OCI-LY3 (cell line): ENCODE measurements at regions not wholly inside any gene's neighbourhood (a gene's known extent, or its start where the extent isn't known, plus 50 kb on each side); places are given as distances from the start of the nearest gene placed in this dataset.

Experiments used
- H2AFZ ChIP-seq: fragments of 200-600, 300-600 bp; shearing (Covaris generic); 2 replicates; pipeline ENCODE4 v1.6.0; 2014; ENCODE audit warnings: antibody characterized with exemption, low read depth, low read length
- H3K27ac ChIP-seq: fragments of 200-600, 300-600 bp; sonication (generic); 2 replicates; pipeline ENCODE4 v1.5.1; 2014; ENCODE audit warnings: mild to moderate bottlenecking, low read length, moderate library complexity, mixed read lengths
- H3K27me3 ChIP-seq: fragments of 200-600, 300-600 bp; sonication (generic); 2 replicates; pipeline ENCODE4 v1.6.1; 2014; ENCODE audit warnings: low read depth, low read length, mixed read lengths
- H3K36me3 ChIP-seq: fragments of 200-600, 300-600 bp; sonication (generic); replicated peaks from 2 replicates; pipeline ENCODE3; 2014; ENCODE audit warnings: low read depth, low read length, mixed read lengths
- H3K4me1 ChIP-seq: fragments of 300-600, 200-600 bp; sonication (generic); 2 replicates; pipeline ENCODE4 v1.6.1; 2014; ENCODE audit warnings: low read length, mixed read lengths
- H3K4me2 ChIP-seq: fragments of 200-600, 300-600 bp; sonication (generic); 2 replicates; pipeline ENCODE4 v1.6.1; 2014; ENCODE audit warnings: low read length, mixed read lengths
- H3K4me3 ChIP-seq: fragments of 300-600, 200-600 bp; sonication (generic); 2 replicates; pipeline ENCODE4 v1.5.1; 2014; ENCODE audit warnings: antibody characterized with exemption, mild to moderate bottlenecking, low read length, moderate library complexity
- H3K79me2 ChIP-seq: fragments of 300-600, 200-600 bp; shearing (Covaris generic); 2 replicates; pipeline ENCODE4 v1.6.1; 2014; ENCODE audit warnings: mild to moderate bottlenecking, low read length, mixed read lengths
- H3K9ac ChIP-seq: fragments of 300-600, 200-600 bp; shearing (Covaris generic); 2 replicates; pipeline ENCODE4 v1.6.0; 2014; ENCODE audit warnings: mild to moderate bottlenecking, low read length, moderate library complexity
- H3K9me3 ChIP-seq: fragments of 200-600, 300-600 bp; shearing (Covaris generic); 2 replicates; pipeline ENCODE4 v1.6.1; 2014; ENCODE audit warnings: low read length, mixed read lengths; ENCODE audit not compliant: insufficient read depth
- H4K20me1 ChIP-seq: fragments of 200-600, 300-600 bp; sonication (generic); 2 replicates; pipeline ENCODE4 v1.6.1; 2016; ENCODE audit warnings: low read length, mixed read lengths; ENCODE audit not compliant: insufficient read depth
- CTCF ChIP-seq: fragments of 200-600, 300-600 bp; sonication (generic); IDR thresholded peaks from 2 replicates; pipeline ENCODE4 v1.5.1; 2014; ENCODE audit warnings: antibody characterized with exemption, low read length, low read depth
- EZH2phosphoT487 ChIP-seq: fragments of 200-600 bp; shearing (Covaris generic); IDR thresholded peaks from 2 replicates; pipeline ENCODE4 v1.6.1; 2018; ENCODE audit warnings: antibody characterized with exemption, mixed run types, low read depth

DNA sequence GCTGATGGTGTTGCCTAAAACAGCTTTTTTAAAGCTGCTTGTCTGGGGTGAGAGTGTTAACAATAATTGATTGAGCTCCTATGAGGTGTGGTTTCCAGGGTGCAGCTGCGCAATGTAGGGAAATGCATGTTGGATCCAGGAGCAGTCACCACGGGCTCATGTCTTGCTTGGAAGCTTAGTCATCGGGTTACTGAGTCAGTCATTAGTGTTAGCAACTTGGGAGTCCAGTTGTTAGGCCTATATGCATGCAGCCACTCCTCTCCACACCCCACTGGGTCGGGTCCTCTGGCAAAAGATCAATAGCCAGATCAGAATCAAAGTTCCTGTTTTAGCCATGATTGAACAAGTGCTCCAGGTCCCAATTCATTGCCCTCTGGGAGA is 271.7 kb upstream of the CHD6 start:
- Histone ChIP-seq H3K4me2 (no peak overlapping the region), H3K4me1 (no peaks in the 10 kb centered on the region), H3K27me3 (peaks cover 56% of the 10 kb centered on the region), H3K9me3 (no peaks in the 10 kb centered on the region), H3K27ac (no peak overlapping the region), H3K36me3 (no peaks in the 10 kb centered on the region), H4K20me1 (no peaks in the 10 kb centered on the region), H2AFZ (no peak overlapping the region), H3K9ac (no peak overlapping the region), H3K79me2 (no peaks in the 10 kb centered on the region), H3K4me3 (no peak overlapping the region)
- TF ChIP-seq EZH2phosphoT487: no peak
- no peak for TF ChIP-seq CTCF

DNA sequence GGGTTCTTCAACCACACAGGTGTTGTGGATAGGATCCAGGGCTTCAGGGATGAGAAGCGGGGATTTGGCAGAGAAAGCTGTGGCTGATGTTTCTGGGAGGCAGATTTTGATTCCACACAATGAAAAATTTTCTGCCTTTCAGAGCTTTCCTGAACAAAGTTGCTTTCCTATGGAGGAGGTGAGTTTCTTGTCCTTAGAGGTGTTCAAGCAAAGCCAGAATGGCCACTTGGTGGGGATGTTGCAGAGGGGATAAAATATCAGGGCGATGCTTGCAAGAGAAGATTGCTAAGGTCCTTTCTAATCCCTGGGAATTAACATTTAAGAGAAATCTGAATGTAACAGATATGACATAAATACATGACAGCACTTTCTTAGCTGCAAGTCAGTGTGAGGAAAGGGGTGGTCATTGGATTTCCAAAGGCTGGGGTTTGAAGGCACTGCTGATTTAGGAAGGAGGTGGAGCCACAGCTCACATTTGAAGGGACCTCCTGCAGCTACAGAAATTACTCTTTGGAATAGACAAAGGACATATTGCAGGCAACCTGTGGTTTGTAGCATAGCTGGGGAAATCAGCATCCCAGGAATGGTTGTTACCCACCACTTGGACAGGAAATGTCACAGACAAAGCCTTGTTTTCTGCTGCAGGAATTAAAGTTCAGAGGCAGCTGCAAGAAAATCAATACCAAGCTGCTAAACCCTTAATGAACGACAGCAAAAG is 271.1 kb upstream of the CHD6 start:
- Histone ChIP-seq H3K9ac (no peak overlapping the region), H3K4me2 (no peak overlapping the region), H3K27ac (no peak overlapping the region), H3K79me2 (no peaks in the 10 kb centered on the region), H3K4me1 (no peaks in the 10 kb centered on the region), H3K9me3 (no peaks in the 10 kb centered on the region), H4K20me1 (no peaks in the 10 kb centered on the region), H3K4me3 (no peak overlapping the region), H3K27me3 (peaks cover 62% of the 10 kb centered on the region), H2AFZ (no peak overlapping the region), H3K36me3 (no peaks in the 10 kb centered on the region)
- TF ChIP-seq EZH2phosphoT487 (no peak), CTCF (peak; percentile 60)

DNA sequence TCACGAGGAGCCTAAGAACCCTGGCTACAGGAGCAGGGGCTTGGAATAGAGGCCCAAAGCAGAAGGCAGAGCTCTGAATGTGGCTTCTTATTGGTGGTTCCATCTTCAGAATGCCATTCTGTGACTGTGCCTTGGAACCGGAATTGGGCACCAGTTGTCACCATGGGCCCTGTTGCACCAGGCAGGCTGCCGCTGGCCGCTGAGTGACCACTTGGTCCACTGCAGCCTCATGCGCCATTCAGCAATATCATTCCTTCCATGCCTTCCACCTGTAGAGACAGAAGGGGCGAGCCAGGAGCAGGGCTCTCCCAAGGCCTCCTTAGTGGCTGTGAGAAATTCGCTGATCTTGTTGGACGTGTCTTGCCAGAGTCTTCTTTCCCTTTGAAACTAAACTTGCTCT is 270.3 kb upstream of the CHD6 start:
- Histone ChIP-seq H3K9ac (no peak overlapping the region), H3K4me2 (no peak overlapping the region), H3K9me3 (no peaks in the 10 kb centered on the region), H4K20me1 (no peaks in the 10 kb centered on the region), H3K27me3 (peaks cover 67% of the 10 kb centered on the region), H3K36me3 (no peaks in the 10 kb centered on the region), H3K27ac (no peak overlapping the region), H3K4me3 (no peak overlapping the region), H3K4me1 (no peaks in the 10 kb centered on the region), H2AFZ (no peak overlapping the region), H3K79me2 (no peaks in the 10 kb centered on the region)
- TF ChIP-seq CTCF (no peak), EZH2phosphoT487 (no peak)

DNA sequence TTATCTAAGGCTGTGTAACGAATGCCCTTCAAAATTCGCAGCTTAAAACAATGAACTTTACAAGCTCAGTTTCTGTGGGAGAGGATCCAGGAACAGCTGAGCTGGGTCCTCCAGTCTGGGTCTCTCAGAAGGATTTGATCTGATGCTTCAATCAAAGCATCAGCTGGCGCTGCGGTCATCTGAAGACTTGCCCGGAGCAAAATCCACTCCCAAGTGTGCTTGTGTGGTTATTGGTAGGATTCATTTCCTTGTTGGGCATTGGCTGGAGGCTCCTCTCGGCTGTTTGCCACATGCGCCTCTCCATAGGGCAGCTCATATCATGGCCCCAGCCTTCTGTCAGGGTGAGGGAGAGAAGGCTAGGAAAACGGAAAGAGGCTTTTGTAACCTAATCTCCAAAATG is 269.3 kb upstream of the CHD6 start:
- Histone ChIP-seq H3K27ac (no peak overlapping the region), H3K4me1 (no peaks in the 10 kb centered on the region), H3K4me2 (no peak overlapping the region), H4K20me1 (no peaks in the 10 kb centered on the region), H3K79me2 (no peaks in the 10 kb centered on the region), H3K9me3 (no peaks in the 10 kb centered on the region), H3K9ac (no peak overlapping the region), H3K27me3 (peaks cover 69% of the 10 kb centered on the region), H3K4me3 (no peak overlapping the region), H3K36me3 (no peaks in the 10 kb centered on the region), H2AFZ (no peak overlapping the region)
- TF ChIP-seq EZH2phosphoT487 (no peak), CTCF (no peak)
